ENCODE measurements at regions not wholly inside any gene's neighbourhood (a gene's known extent, or its start where the extent isn't known, plus 50 kb on each side); places are given as distances from the start of the nearest gene placed in this dataset.
"Not testable (repeated sequence)": the region's sequence is repeated elsewhere in the genome, so short reads cannot be mapped to it uniquely, and the experiment has no call there.

GRCh38 chr5:143659599-143660238 is 152.2 kb upstream of the HMHB1 start:
- DNase-seq = no peak

GRCh38 chr5:143658956-143659355 is 153.0 kb upstream of the HMHB1 start:
- DNase-seq = no peak

GRCh38 chr5:143657647-143658285 is 154.2 kb upstream of the HMHB1 start:
- no peak for DNase-seq

- DNase-seq = no peak
These were observed 158.1 kb upstream of the HMHB1 start for GRCh38 chr5:143653766-143654282.

GRCh38 chr5:143653256-143653655 is 158.7 kb upstream of the HMHB1 start:
- DNase-seq = no peak

GRCh38 chr5:143652108-143652700 is 159.8 kb upstream of the HMHB1 start:
- DNase-seq = peak in 1 of 2 donors; percentile 19

GRCh38 chr5:143649937-143650621 is 161.9 kb upstream of the HMHB1 start:
- no peak for DNase-seq

GRCh38 chr5:143648696-143649095 is 163.3 kb upstream of the HMHB1 start:
- peak in 1 of 2 donors; percentile 12 for DNase-seq

- DNase-seq = no peak
These were observed 165.0 kb upstream of the HMHB1 start for GRCh38 chr5:143646961-143647360.

- DNase-seq = no peak
These were observed 166.6 kb upstream of the HMHB1 start for GRCh38 chr5:143645356-143645755.

- DNase-seq = no peak
These were observed 167.2 kb upstream of the HMHB1 start for GRCh38 chr5:143644727-143645126.

- no peak for DNase-seq
These were observed 169.2 kb upstream of the HMHB1 start for GRCh38 chr5:143642791-143643190.

- no peak for DNase-seq
These were observed 170.2 kb upstream of the HMHB1 start for GRCh38 chr5:143641549-143642355.

- no peak for DNase-seq
These were observed 173.3 kb upstream of the HMHB1 start for GRCh38 chr5:143638654-143639053.

GRCh38 chr5:143636931-143637528 is 174.9 kb upstream of the HMHB1 start:
- no peak for DNase-seq

GRCh38 chr5:143635888-143636287 is 176.1 kb upstream of the HMHB1 start:
- DNase-seq = no peak

GRCh38 chr5:143635146-143635752 is 176.7 kb upstream of the HMHB1 start:
- DNase-seq = no peak

GRCh38 chr5:143634689-143635088 is 177.3 kb upstream of the HMHB1 start:
- no peak for DNase-seq

GRCh38 chr5:143629871-143630659 is 181.9 kb upstream of the HMHB1 start:
- DNase-seq = no peak

- not testable (repeated sequence) for DNase-seq
These were observed 186.9 kb upstream of the HMHB1 start for GRCh38 chr5:143625048-143625447.

- no peak for DNase-seq
These were observed 187.5 kb upstream of the HMHB1 start for GRCh38 chr5:143624465-143624864.

Measured in stimulated activated CD4-positive, alpha-beta T cell treated with anti-CD3 and anti-CD28 coated beads, Interleukin-2, amount 100 ng/mL, for 24 hours (primary cell).